ENCODE measurements at regions not wholly inside any gene's neighbourhood (a gene's known extent, or its start where the extent isn't known, plus 50 kb on each side); places are given as distances from the start of the nearest gene placed in this dataset.

DNA sequence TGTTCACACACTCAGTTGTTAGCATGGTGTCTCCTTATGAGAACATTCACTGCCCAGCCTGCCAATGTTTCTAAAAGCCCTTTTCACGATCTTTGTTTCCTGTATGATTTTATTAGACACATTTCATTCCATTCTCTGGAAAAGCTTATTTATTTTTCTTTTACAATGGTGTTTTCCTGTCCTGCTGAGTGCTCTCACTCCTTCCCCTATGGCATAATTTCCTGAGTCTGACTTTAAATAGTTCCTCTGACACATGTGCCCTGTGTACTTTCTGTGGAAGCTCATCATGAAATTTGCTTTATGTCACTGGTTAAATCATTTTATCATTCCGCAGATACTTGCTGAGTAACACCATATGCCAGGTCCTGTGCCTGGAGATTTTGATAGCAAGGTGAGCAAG is 612.0 kb downstream of the FLRT2 start:
- Histone ChIP-seq H3K4me1 (ENCODE audit: control insufficient read depth, insufficient read depth, low read length) (no peaks in the 10 kb centered on the region), H3K4me3 (ENCODE audit: low read depth in 2 of 2, low read length in 2 of 2) (no peak overlapping the region), H3K27ac (ENCODE audit: low read length) (no peak overlapping the region), H3K9me3 (ENCODE audit: control insufficient read depth, insufficient read depth, low read depth, low read length) (no peaks in the 10 kb centered on the region), H3K27me3 (ENCODE audit: control insufficient read depth, insufficient read depth, low read length) (no peaks in the 10 kb centered on the region), H3K36me3 (ENCODE audit: control insufficient read depth, insufficient read depth, low read length) (no peaks in the 10 kb centered on the region)
- BruUV-seq (replicated peaks): no TSS peak
- intact Hi-C loops (cut with micrococcal nuclease; ENCODE audit: unreplicated experiment) (no loop called here), in situ Hi-C loops (cut with HindIII; ENCODE audit: low pct_unique_long_range_greater_than_20kb, low sequenced_read_pairs) (no loop called here)
- ATAC-seq: no peak
- POLR2A ChIA-PET: interaction anchor here (0.7 kb wide), 1 partner anchor 91 kb away, joined by 3 read pairs; no protein-coding TSS in a partner anchor
- TF ChIP-seq SIN3A (IDR thresholded peaks at IDR 0.05; ENCODE audit: borderline replicate concordance, insufficient read depth, low read depth, low read length): no peak
- CTCF ChIA-PET: no interaction called here
- DNase-seq (ENCODE audit: low read depth, low spot score): no peak

DNA sequence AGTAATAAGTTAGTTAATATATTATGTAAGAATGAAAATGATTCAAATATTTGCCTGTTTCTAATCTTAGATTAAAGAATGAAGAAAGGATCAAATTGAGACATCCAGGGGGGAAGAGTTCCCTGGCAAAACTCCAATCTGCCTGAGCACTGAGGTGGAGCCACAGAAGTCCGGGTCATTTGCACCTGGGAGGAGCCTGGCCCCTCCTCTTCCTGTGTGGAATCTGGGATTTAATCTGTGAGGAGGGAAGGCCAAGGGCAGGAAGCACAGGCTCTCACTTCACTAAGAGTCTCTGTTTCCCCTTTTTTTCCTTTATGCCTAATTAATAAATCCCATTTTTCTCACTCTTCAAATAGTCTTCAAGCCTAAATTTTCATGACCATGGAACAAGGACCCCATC is 599.5 kb downstream of the FLRT2 start:
- BruUV-seq (replicated peaks): no TSS peak
- POLR2A ChIA-PET: no interaction called here
- in situ Hi-C loops (cut with HindIII; ENCODE audit: low pct_unique_long_range_greater_than_20kb, low sequenced_read_pairs): no loop called here

More for the DNA sequence above, 599.5 kb downstream of the FLRT2 start:
- ATAC-seq (no peak), DNase-seq (ENCODE audit: low read depth, low spot score) (no peak)
- Histone ChIP-seq H3K9me3 (ENCODE audit: control insufficient read depth, insufficient read depth, low read depth, low read length) (no peaks in the 10 kb centered on the region), H3K4me1 (ENCODE audit: control insufficient read depth, insufficient read depth, low read length) (no peaks in the 10 kb centered on the region), H3K4me3 (ENCODE audit: low read depth in 2 of 2, low read length in 2 of 2) (no peak overlapping the region), H3K27me3 (ENCODE audit: control insufficient read depth, insufficient read depth, low read length) (no peaks in the 10 kb centered on the region), H3K27ac (ENCODE audit: low read length) (no peak overlapping the region), H3K36me3 (ENCODE audit: control insufficient read depth, insufficient read depth, low read length) (no peaks in the 10 kb centered on the region)
- CTCF ChIA-PET: no interaction called here
- TF ChIP-seq CTCF (IDR thresholded peaks at IDR 0.05): no peak
- TF ChIP-seq SIN3A (IDR thresholded peaks at IDR 0.05; ENCODE audit: borderline replicate concordance, insufficient read depth, low read depth, low read length): no peak
- TF ChIP-seq, protein P1, sequence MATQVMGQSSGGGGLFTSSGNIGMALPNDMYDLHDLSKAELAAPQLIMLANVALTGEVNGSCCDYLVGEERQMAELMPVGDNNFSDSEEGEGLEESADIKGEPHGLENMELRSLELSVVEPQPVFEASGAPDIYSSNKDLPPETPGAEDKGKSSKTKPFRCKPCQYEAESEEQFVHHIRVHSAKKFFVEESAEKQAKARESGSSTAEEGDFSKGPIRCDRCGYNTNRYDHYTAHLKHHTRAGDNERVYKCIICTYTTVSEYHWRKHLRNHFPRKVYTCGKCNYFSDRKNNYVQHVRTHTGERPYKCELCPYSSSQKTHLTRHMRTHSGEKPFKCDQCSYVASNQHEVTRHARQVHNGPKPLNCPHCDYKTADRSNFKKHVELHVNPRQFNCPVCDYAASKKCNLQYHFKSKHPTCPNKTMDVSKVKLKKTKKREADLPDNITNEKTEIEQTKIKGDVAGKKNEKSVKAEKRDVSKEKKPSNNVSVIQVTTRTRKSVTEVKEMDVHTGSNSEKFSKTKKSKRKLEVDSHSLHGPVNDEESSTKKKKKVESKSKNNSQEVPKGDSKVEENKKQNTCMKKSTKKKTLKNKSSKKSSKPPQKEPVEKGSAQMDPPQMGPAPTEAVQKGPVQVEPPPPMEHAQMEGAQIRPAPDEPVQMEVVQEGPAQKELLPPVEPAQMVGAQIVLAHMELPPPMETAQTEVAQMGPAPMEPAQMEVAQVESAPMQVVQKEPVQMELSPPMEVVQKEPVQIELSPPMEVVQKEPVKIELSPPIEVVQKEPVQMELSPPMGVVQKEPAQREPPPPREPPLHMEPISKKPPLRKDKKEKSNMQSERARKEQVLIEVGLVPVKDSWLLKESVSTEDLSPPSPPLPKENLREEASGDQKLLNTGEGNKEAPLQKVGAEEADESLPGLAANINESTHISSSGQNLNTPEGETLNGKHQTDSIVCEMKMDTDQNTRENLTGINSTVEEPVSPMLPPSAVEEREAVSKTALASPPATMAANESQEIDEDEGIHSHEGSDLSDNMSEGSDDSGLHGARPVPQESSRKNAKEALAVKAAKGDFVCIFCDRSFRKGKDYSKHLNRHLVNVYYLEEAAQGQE (IDR thresholded peaks at IDR 0.05; ENCODE audit: insufficient read depth in 1 of 2, low read depth in 2 of 2, low read length in 1 of 2): no peak
- TF ChIP-seq POLR2AphosphoS5 (IDR thresholded peaks at IDR 0.05; ENCODE audit: low read depth, low read length): no peak
- no peak for TF ChIP-seq TCF7L2 (IDR thresholded peaks at IDR 0.05; ENCODE audit: low read depth, low read length)
- intact Hi-C loops (cut with micrococcal nuclease; ENCODE audit: unreplicated experiment): no loop called here

Data from Panc1 (cell line).